H1 (cell line): ENCODE measurements at regions not wholly inside any gene's neighbourhood (a gene's known extent, or its start where the extent isn't known, plus 50 kb on each side); places are given as distances from the start of the nearest gene placed in this dataset.

ENCODE experiments used
- ASH2L ChIP-seq: fragments of 200-600, 300-600 bp; sonication (generic); IDR thresholded peaks from one replicate; pipeline ENCODE4 v1.7.1; 2017; ENCODE audit warnings: low read length
- CHD2 ChIP-seq: IDR thresholded peaks from 2 replicates; pipeline ENCODE4 v1.6.1; 2012; ENCODE audit warnings: low read length, improper control_type of control experiment
- CTBP2 ChIP-seq: IDR thresholded peaks from 2 replicates; pipeline ENCODE4 v1.7.0; 2011; ENCODE audit warnings: borderline replicate concordance, mild to moderate bottlenecking, moderate library complexity, mixed read lengths, low read length; ENCODE audit not compliant: insufficient read depth, insufficient read length
- TF ChIP-seq, protein P1 (sequence below): fragments of 300-600 bp; sonication (generic); IDR thresholded peaks from 2 replicates; pipeline ENCODE4 v1.7.1; 2012; ENCODE audit warnings: low read length, moderate library complexity, mild to moderate bottlenecking, inconsistent platforms; ENCODE audit not compliant: insufficient replicate concordance

DNA sequence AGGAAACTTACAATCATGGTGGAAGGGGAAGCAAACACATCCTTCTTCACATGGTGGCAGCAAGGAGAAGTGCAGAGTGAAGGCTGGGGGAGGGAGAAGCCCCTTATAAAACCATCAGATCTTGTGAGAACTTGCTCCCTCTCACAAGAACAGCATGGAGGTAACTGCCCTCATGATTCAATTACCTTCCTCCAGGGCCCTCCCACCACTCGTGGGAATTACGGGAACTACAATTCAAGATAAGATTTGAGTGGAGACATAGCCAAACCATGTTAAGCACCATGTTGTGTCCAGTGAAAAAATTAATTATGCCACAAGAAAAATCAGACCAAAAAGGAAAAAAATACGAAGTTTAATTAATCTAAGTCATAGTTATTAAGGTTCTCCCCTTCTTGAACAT, 109.5 kb downstream of the CLDN17 start (continued):
- TF ChIP-seq, protein P1, sequence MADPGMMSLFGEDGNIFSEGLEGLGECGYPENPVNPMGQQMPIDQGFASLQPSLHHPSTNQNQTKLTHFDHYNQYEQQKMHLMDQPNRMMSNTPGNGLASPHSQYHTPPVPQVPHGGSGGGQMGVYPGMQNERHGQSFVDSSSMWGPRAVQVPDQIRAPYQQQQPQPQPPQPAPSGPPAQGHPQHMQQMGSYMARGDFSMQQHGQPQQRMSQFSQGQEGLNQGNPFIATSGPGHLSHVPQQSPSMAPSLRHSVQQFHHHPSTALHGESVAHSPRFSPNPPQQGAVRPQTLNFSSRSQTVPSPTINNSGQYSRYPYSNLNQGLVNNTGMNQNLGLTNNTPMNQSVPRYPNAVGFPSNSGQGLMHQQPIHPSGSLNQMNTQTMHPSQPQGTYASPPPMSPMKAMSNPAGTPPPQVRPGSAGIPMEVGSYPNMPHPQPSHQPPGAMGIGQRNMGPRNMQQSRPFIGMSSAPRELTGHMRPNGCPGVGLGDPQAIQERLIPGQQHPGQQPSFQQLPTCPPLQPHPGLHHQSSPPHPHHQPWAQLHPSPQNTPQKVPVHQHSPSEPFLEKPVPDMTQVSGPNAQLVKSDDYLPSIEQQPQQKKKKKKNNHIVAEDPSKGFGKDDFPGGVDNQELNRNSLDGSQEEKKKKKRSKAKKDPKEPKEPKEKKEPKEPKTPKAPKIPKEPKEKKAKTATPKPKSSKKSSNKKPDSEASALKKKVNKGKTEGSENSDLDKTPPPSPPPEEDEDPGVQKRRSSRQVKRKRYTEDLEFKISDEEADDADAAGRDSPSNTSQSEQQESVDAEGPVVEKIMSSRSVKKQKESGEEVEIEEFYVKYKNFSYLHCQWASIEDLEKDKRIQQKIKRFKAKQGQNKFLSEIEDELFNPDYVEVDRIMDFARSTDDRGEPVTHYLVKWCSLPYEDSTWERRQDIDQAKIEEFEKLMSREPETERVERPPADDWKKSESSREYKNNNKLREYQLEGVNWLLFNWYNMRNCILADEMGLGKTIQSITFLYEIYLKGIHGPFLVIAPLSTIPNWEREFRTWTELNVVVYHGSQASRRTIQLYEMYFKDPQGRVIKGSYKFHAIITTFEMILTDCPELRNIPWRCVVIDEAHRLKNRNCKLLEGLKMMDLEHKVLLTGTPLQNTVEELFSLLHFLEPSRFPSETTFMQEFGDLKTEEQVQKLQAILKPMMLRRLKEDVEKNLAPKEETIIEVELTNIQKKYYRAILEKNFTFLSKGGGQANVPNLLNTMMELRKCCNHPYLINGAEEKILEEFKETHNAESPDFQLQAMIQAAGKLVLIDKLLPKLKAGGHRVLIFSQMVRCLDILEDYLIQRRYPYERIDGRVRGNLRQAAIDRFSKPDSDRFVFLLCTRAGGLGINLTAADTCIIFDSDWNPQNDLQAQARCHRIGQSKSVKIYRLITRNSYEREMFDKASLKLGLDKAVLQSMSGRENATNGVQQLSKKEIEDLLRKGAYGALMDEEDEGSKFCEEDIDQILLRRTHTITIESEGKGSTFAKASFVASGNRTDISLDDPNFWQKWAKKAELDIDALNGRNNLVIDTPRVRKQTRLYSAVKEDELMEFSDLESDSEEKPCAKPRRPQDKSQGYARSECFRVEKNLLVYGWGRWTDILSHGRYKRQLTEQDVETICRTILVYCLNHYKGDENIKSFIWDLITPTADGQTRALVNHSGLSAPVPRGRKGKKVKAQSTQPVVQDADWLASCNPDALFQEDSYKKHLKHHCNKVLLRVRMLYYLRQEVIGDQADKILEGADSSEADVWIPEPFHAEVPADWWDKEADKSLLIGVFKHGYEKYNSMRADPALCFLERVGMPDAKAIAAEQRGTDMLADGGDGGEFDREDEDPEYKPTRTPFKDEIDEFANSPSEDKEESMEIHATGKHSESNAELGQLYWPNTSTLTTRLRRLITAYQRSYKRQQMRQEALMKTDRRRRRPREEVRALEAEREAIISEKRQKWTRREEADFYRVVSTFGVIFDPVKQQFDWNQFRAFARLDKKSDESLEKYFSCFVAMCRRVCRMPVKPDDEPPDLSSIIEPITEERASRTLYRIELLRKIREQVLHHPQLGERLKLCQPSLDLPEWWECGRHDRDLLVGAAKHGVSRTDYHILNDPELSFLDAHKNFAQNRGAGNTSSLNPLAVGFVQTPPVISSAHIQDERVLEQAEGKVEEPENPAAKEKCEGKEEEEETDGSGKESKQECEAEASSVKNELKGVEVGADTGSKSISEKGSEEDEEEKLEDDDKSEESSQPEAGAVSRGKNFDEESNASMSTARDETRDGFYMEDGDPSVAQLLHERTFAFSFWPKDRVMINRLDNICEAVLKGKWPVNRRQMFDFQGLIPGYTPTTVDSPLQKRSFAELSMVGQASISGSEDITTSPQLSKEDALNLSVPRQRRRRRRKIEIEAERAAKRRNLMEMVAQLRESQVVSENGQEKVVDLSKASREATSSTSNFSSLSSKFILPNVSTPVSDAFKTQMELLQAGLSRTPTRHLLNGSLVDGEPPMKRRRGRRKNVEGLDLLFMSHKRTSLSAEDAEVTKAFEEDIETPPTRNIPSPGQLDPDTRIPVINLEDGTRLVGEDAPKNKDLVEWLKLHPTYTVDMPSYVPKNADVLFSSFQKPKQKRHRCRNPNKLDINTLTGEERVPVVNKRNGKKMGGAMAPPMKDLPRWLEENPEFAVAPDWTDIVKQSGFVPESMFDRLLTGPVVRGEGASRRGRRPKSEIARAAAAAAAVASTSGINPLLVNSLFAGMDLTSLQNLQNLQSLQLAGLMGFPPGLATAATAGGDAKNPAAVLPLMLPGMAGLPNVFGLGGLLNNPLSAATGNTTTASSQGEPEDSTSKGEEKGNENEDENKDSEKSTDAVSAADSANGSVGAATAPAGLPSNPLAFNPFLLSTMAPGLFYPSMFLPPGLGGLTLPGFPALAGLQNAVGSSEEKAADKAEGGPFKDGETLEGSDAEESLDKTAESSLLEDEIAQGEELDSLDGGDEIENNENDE = no peak
- TF ChIP-seq ASH2L (no peak), CHD2 (no peak), CTBP2 (no peak)
